ENCODE measurements at regions not wholly inside any gene's neighbourhood (a gene's known extent, or its start where the extent isn't known, plus 50 kb on each side); places are given as distances from the start of the nearest gene placed in this dataset.

- ATAC-seq (no peak), DNase-seq (no peak)
- no peak for TF ChIP-seq CTCF (IDR thresholded peaks at IDR 0.05)
- no peaks in the 10 kb centered on the region for H3K9me3 ChIP-seq
- no peaks in the 10 kb centered on the region for H3K27me3 ChIP-seq (ENCODE audit: low read depth)
- intact Hi-C loops (cut with DNase I): no loop called here
- H3K4me3 ChIP-seq: no peak overlapping the region
- H3K4me1 ChIP-seq: no peaks in the 10 kb centered on the region
- H3K27ac ChIP-seq: no peak overlapping the region
- no peaks in the 10 kb centered on the region for H3K36me3 ChIP-seq
Observed at GRCh38 chr2:125680809-125681208, 975.1 kb upstream of the GYPC start.

GRCh38 chr2:125681576-125681975 is 974.4 kb upstream of the GYPC start:
- Histone ChIP-seq H3K4me1 (no peaks in the 10 kb centered on the region), H3K9me3 (no peaks in the 10 kb centered on the region), H3K36me3 (no peaks in the 10 kb centered on the region), H3K4me3 (no peak overlapping the region), H3K27ac (no peak overlapping the region), H3K27me3 (ENCODE audit: low read depth) (no peaks in the 10 kb centered on the region)
- no peak for DNase-seq
- TF ChIP-seq CTCF (IDR thresholded peaks at IDR 0.05): no peak
- intact Hi-C loops (cut with DNase I): no loop called here
- ATAC-seq: no peak

- H3K27ac ChIP-seq: no peak overlapping the region
- H3K4me3 ChIP-seq: no peak overlapping the region
- H3K9me3 ChIP-seq: no peaks in the 10 kb centered on the region
- H3K27me3 ChIP-seq (ENCODE audit: low read depth): no peaks in the 10 kb centered on the region
- ATAC-seq (no peak), DNase-seq (no peak)
- no peak for TF ChIP-seq CTCF (IDR thresholded peaks at IDR 0.05)
- intact Hi-C loops (cut with DNase I): no loop called here
- H3K36me3 ChIP-seq: no peaks in the 10 kb centered on the region
- no peaks in the 10 kb centered on the region for H3K4me1 ChIP-seq
Observed at GRCh38 chr2:125681976-125682805, 973.8 kb upstream of the GYPC start.

GRCh38 chr2:125684256-125684655 is 971.7 kb upstream of the GYPC start:
- TF ChIP-seq CTCF (IDR thresholded peaks at IDR 0.05): no peak

GRCh38 chr2:125684932-125685331 is 971.0 kb upstream of the GYPC start:
- H3K4me1 ChIP-seq: no peaks in the 10 kb centered on the region

More at GRCh38 chr2:125684256-125684655, 971.7 kb upstream of the GYPC start:
- no peak overlapping the region for H3K27ac ChIP-seq
- no peak overlapping the region for H3K4me3 ChIP-seq
- H3K27me3 ChIP-seq (ENCODE audit: low read depth): no peaks in the 10 kb centered on the region
- ATAC-seq (no peak), DNase-seq (no peak)
- H3K36me3 ChIP-seq: no peaks in the 10 kb centered on the region
- H3K9me3 ChIP-seq: no peaks in the 10 kb centered on the region
- intact Hi-C loops (cut with DNase I): no loop called here
- no peaks in the 10 kb centered on the region for H3K4me1 ChIP-seq

More at GRCh38 chr2:125684932-125685331, 971.0 kb upstream of the GYPC start:
- H3K36me3 ChIP-seq: no peaks in the 10 kb centered on the region
- no peak for ATAC-seq
- no peaks in the 10 kb centered on the region for H3K9me3 ChIP-seq
- no peak for TF ChIP-seq CTCF (IDR thresholded peaks at IDR 0.05)
- DNase-seq: no peak
- no peak overlapping the region for H3K4me3 ChIP-seq
- H3K27ac ChIP-seq: no peak overlapping the region
- intact Hi-C loops (cut with DNase I): no loop called here
- H3K27me3 ChIP-seq (ENCODE audit: low read depth): no peaks in the 10 kb centered on the region
